ENCODE measurements at regions not wholly inside any gene's neighbourhood (a gene's known extent, or its start where the extent isn't known, plus 50 kb on each side); places are given as distances from the start of the nearest gene placed in this dataset.

DNA sequence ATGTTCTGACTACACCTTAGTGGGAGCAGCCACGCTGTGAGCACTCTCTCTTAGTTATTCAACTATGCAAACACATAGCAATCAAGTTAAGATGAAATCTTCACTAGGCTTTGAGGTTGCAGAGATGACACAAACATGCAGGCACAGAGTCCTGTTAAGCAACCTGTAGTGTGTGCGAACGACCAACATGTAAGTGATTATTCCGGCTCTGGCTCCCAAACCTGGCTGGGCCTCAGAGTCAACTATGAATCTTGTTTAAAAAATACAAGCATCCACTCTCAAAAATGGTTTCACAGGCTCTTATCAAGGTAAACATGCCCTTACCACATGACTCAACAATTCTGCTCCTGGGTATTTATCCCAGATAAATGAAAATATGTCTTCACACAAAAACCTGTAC is 91.4 kb downstream of the IRS2 start:
- H3K4me1 ChIP-seq = no peaks in the 10 kb centered on the region
- H3K4me3 ChIP-seq = no peak overlapping the region
- TF ChIP-seq, protein P1, sequence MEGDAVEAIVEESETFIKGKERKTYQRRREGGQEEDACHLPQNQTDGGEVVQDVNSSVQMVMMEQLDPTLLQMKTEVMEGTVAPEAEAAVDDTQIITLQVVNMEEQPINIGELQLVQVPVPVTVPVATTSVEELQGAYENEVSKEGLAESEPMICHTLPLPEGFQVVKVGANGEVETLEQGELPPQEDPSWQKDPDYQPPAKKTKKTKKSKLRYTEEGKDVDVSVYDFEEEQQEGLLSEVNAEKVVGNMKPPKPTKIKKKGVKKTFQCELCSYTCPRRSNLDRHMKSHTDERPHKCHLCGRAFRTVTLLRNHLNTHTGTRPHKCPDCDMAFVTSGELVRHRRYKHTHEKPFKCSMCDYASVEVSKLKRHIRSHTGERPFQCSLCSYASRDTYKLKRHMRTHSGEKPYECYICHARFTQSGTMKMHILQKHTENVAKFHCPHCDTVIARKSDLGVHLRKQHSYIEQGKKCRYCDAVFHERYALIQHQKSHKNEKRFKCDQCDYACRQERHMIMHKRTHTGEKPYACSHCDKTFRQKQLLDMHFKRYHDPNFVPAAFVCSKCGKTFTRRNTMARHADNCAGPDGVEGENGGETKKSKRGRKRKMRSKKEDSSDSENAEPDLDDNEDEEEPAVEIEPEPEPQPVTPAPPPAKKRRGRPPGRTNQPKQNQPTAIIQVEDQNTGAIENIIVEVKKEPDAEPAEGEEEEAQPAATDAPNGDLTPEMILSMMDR (IDR thresholded peaks at IDR 0.05) = no peak
- DNase-seq (ENCODE audit: low spot score) = no peak
- H3K9me3 ChIP-seq = no peaks in the 10 kb centered on the region
- no peaks in the 10 kb centered on the region for H3K36me3 ChIP-seq
- H3K27ac ChIP-seq = no peak overlapping the region
- no peaks in the 10 kb centered on the region for H3K27me3 ChIP-seq

DNA sequence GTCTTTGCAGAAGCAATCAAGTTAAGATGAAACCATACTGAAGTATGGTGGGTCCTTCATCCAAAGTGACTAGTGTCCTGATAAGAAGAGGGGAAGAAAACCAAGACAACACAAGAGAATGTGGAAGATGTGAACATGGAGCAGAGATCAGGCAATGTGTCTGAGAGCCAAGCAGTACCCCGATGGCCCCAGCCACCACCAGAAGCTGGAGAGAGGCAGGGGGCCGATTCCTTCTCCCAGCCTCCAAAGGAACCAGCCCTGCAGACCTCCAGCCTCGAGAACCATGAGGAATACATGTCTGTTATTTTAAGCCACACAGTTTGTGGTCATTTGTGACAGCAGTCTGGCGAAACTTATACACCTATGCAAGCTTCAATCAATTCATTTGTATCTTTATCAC is 93.2 kb downstream of the IRS2 start:
- H3K27ac ChIP-seq = no peak overlapping the region
- H3K36me3 ChIP-seq = no peaks in the 10 kb centered on the region
- no peaks in the 10 kb centered on the region for H3K4me1 ChIP-seq
- no peaks in the 10 kb centered on the region for H3K27me3 ChIP-seq
- no peaks in the 10 kb centered on the region for H3K9me3 ChIP-seq
- DNase-seq (ENCODE audit: low spot score) = no peak
- TF ChIP-seq, protein P1 (IDR thresholded peaks at IDR 0.05) = no peak
- no peak overlapping the region for H3K4me3 ChIP-seq

GRCh38 chr13:109691689-109692088 is 94.7 kb downstream of the IRS2 start:
- no peaks in the 10 kb centered on the region for H3K4me1 ChIP-seq
- TF ChIP-seq, protein P1 (IDR thresholded peaks at IDR 0.05) = no peak
- H3K9me3 ChIP-seq = no peaks in the 10 kb centered on the region
- H3K4me3 ChIP-seq = no peak overlapping the region
- no peaks in the 10 kb centered on the region for H3K36me3 ChIP-seq
- no peak overlapping the region for H3K27ac ChIP-seq
- H3K27me3 ChIP-seq = no peaks in the 10 kb centered on the region
- no peak for DNase-seq (ENCODE audit: low spot score)

GRCh38 chr13:109687559-109688448 is 98.6 kb downstream of the IRS2 start:
- TF ChIP-seq, protein P1 (IDR thresholded peaks at IDR 0.05) = no peak

DNA sequence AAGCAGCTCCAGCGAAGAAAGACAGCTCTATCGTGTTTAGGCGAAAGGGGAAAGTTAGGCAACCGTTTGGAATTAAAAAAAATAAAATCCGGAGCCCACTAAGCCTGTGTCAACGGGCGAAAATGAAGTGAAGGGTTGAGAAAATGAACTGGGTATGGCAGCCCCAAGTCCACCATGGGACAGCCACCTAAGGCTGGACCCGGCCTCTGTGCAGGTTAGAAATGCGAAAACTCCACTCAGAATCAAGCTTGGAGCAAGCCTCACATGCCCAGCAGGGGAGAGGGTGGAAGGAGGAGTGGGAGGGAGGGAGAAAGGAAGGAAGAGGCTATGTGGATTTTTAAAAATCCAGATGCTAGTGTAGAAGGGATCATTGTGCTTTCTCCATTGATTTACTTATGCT is 101.2 kb downstream of the IRS2 start:
- peak overlapping the region in 1 of 2 donors; percentile 35 for H3K27ac ChIP-seq
- no peaks in the 10 kb centered on the region for H3K27me3 ChIP-seq
- H3K9me3 ChIP-seq = no peaks in the 10 kb centered on the region
- TF ChIP-seq, protein P1 (IDR thresholded peaks at IDR 0.05) = no peak
- DNase-seq (ENCODE audit: low spot score) = no peak
- peaks cover 0 to 15% of the 10 kb centered on the region in 2 donors for H3K4me1 ChIP-seq
- peak overlapping the region in 1 of 2 donors; percentile 25 for H3K4me3 ChIP-seq
- no peaks in the 10 kb centered on the region for H3K36me3 ChIP-seq

More at GRCh38 chr13:109687559-109688448, 98.6 kb downstream of the IRS2 start:
- no peaks in the 10 kb centered on the region for H3K27me3 ChIP-seq
- peaks cover 0 to 15% of the 10 kb centered on the region in 2 donors for H3K4me1 ChIP-seq
- no peaks in the 10 kb centered on the region for H3K9me3 ChIP-seq
- no peak for DNase-seq (ENCODE audit: low spot score)
- no peak overlapping the region for H3K4me3 ChIP-seq
- no peaks in the 10 kb centered on the region for H3K36me3 ChIP-seq
- H3K27ac ChIP-seq = no peak overlapping the region
